Esophagus squamous epithelium (tissue), 4 donors: ENCODE measurements at regions not wholly inside any gene's neighbourhood (a gene's known extent, or its start where the extent isn't known, plus 50 kb on each side); places are given as distances from the start of the nearest gene placed in this dataset.

Experiments used
- CTCF ChIP-seq, 6 experiments: fragments of 450-650 bp in 4 of 6; fragments of 200-600 bp in 2 of 6; sonication (generic) in 2 of 6; IDR thresholded peaks; one replicate each; pipeline ENCODE4 v1.5.1; 2016 to 2019; ENCODE audit warnings: antibody characterized with exemption in 6 of 6, mild to moderate bottlenecking in 4 of 6, moderate library complexity in 4 of 6
- POLR2A ChIP-seq, 4 donors: fragments of 450-650 bp; IDR thresholded peaks; one replicate each; pipeline ENCODE4 v1.6.1; 2017; ENCODE audit warnings: antibody characterized with exemption in 4 of 4, mild to moderate bottlenecking in 4 of 4, moderate library complexity in 3 of 4

DNA sequence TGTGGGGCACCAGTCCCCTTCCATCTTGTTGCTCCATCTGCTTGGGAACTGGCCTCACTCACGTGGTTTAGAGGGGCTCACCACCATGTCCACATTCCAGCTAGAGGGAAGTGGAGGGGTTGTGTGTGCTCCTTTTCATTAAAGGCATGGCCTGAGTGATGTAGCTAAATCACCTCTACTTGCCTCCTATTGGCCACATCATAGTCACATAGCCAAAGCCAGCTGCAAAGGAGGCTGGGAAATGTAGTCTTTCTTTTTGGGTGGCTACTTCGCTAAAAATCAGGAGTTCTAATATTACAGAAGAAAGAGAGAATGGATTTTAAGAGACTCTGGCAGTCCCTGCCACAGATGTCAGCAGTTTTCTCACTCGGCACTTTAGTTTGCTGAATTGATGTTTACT is 63.0 kb upstream of the ALX4 start:
- TF ChIP-seq CTCF (IDR thresholded peaks at IDR 0.05), result no peak
- TF ChIP-seq POLR2A (IDR thresholded peaks at IDR 0.05), result no peak
